GM23338 (cell line): ENCODE measurements at regions not wholly inside any gene's neighbourhood (a gene's known extent, or its start where the extent isn't known, plus 50 kb on each side); places are given as distances from the start of the nearest gene placed in this dataset.

Experiments
- ATAC-seq: fragments of 200-7000 bp; cut with Tn5 transposase; 3 replicates; pipeline ENCODE4 v1.9.1; 2020
- DNase-seq: peaks from one replicate; pipeline ENCODE4 v3.0.0-alpha.2; 2015; ENCODE audit warnings: low spot score
- H2AFZ ChIP-seq: fragments of 200-600 bp; sonication (generic); 2 replicates; pipeline ENCODE4 v1.8.0; 2016; ENCODE audit warnings: antibody characterized with exemption, mild to moderate bottlenecking, moderate library complexity
- H3F3A ChIP-seq: fragments of 200-600 bp; sonication (generic); replicated peaks from 2 replicates; pipeline ENCODE4 v1.8.0; 2017; ENCODE audit warnings: antibody characterized with exemption, mixed run types, low read depth
- H3K27ac ChIP-seq: fragments of 200-600 bp; sonication (generic); 2 replicates; pipeline ENCODE4 v1.6.1; 2016; ENCODE audit warnings: low read depth
- H3K27me3 ChIP-seq: fragments of 200-600 bp; sonication (generic); 2 replicates; pipeline ENCODE4 v1.8.0; 2016; ENCODE audit warnings: mild to moderate bottlenecking, mixed run types, moderate library complexity; ENCODE audit not compliant: insufficient read depth
- H3K36me3 ChIP-seq: fragments of 200-600 bp; sonication (generic); 2 replicates; pipeline ENCODE4 v1.8.0; 2016; ENCODE audit warnings: mild to moderate bottlenecking; ENCODE audit not compliant: insufficient read depth
- H3K4me1 ChIP-seq: fragments of 200-600 bp; sonication (generic); 2 replicates; pipeline ENCODE4 v1.8.0; 2016; ENCODE audit warnings: mild to moderate bottlenecking, moderate library complexity; ENCODE audit not compliant: insufficient read depth
- H3K4me2 ChIP-seq: fragments of 200-600 bp; sonication (generic); 2 replicates; pipeline ENCODE4 v1.7.1; 2017; ENCODE audit warnings: mixed run types
- H3K4me3 ChIP-seq: fragments of 200-600 bp; sonication (generic); 2 replicates; pipeline ENCODE4 v1.6.1; 2016; ENCODE audit warnings: mixed run types
- H3K79me2 ChIP-seq: fragments of 200-600 bp; sonication (generic); replicated peaks from 2 replicates; pipeline ENCODE4 v1.8.0; 2017; ENCODE audit warnings: mild to moderate bottlenecking; ENCODE audit not compliant: insufficient read depth
- H3K9me2 ChIP-seq: fragments of 200-600 bp; sonication (generic); 2 replicates; pipeline ENCODE4 v1.8.0; 2017; ENCODE audit not compliant: insufficient read depth
- H4K20me1 ChIP-seq: fragments of 200-600 bp; sonication (generic); replicated peaks from 2 replicates; pipeline ENCODE4 v1.8.0; 2017; ENCODE audit warnings: mild to moderate bottlenecking; ENCODE audit not compliant: insufficient read depth
- H3K27ac Mint-ChIP-seq: 2 replicates; pipeline ENCODE4 v1.8.0; 2020; ENCODE audit warnings: inconsistent platforms, mild to moderate bottlenecking, moderate library complexity, mixed read lengths
- H3K27me3 Mint-ChIP-seq: 3 replicates; pipeline ENCODE4 v1.8.0; 2022; ENCODE audit warnings: low read depth, mild to moderate bottlenecking, moderate library complexity, mixed read lengths, inconsistent platforms; ENCODE audit not compliant: insufficient read depth, poor library complexity
- H3K36me3 Mint-ChIP-seq: 3 replicates; pipeline ENCODE4 v1.8.0; 2021; ENCODE audit warnings: low read depth, mild to moderate bottlenecking, inconsistent platforms, moderate library complexity, mixed read lengths
- H3K4me1 Mint-ChIP-seq: 3 replicates; pipeline ENCODE4 v1.8.0; 2020; ENCODE audit warnings: mild to moderate bottlenecking, inconsistent platforms, mixed read lengths
- H3K4me3 Mint-ChIP-seq: 3 replicates; pipeline ENCODE4 v1.8.0; 2021; ENCODE audit warnings: moderate library complexity, mild to moderate bottlenecking, inconsistent platforms, mixed read lengths
- H3K9me3 Mint-ChIP-seq: 3 replicates; pipeline ENCODE4 v1.8.0; 2020; ENCODE audit warnings: moderate library complexity, mild to moderate bottlenecking, inconsistent platforms, mixed read lengths
- CREB1 ChIP-seq: fragments of 250-450 bp; sonication (Bioruptor Pico); IDR thresholded peaks from 2 replicates; pipeline ENCODE4 v1.5.0; 2020; ENCODE audit warnings: low read depth, mild to moderate bottlenecking, moderate library complexity
- CTCF ChIP-seq, 2 experiments: fragments of 200-600 bp in 1 of 2; sonication (generic) in 1 of 2; conservative IDR thresholded peaks; 2 replicates each; pipeline versions ENCODE4 v1.5.1 to v1.6.1; 2016 to 2017; ENCODE audit warnings: antibody characterized with exemption in 2 of 2, low read depth in 2 of 2, mild to moderate bottlenecking in 2 of 2, moderate library complexity in 1 of 2
- ETS1 ChIP-seq: IDR thresholded peaks from 2 replicates; pipeline ENCODE4 v1.6.1; 2016; ENCODE audit warnings: antibody characterized with exemption
- EZH2 ChIP-seq: fragments of 200-600 bp; sonication (generic); IDR thresholded peaks from one replicate; pipeline ENCODE4 v1.8.0; 2017; ENCODE audit warnings: antibody characterized with exemption, mild to moderate bottlenecking, low read depth; ENCODE audit not compliant: unreplicated experiment
- EZH2phosphoT487 ChIP-seq: fragments of 200-600 bp; sonication (generic); IDR thresholded peaks from one replicate; pipeline ENCODE4 v1.8.1; 2018; ENCODE audit warnings: antibody characterized with exemption; ENCODE audit not compliant: unreplicated experiment
- JUNB ChIP-seq: IDR thresholded peaks from one replicate; pipeline ENCODE4 v1.6.1; 2016; ENCODE audit warnings: antibody characterized with exemption; ENCODE audit not compliant: unreplicated experiment
- NANOG ChIP-seq: IDR thresholded peaks from 2 replicates; pipeline ENCODE4 v1.6.1; 2016; ENCODE audit warnings: antibody characterized with exemption, borderline replicate concordance
- POLR2AphosphoS5 ChIP-seq: IDR thresholded peaks from 2 replicates; pipeline ENCODE4 v1.6.1; 2016; ENCODE audit warnings: antibody characterized with exemption, low read depth
- REST ChIP-seq: IDR thresholded peaks from one replicate; pipeline ENCODE4 v1.6.1; 2018; ENCODE audit warnings: antibody characterized with exemption; ENCODE audit not compliant: unreplicated experiment
- STAT1 ChIP-seq: IDR thresholded peaks from one replicate; pipeline ENCODE4 v1.6.1; 2016; ENCODE audit warnings: antibody characterized with exemption; ENCODE audit not compliant: unreplicated experiment
- ZNF114 ChIP-seq: fragments of 250-450 bp; sonication (Bioruptor Pico); IDR thresholded peaks from 2 replicates; pipeline ENCODE4 v1.5.0; 2020; ENCODE audit warnings: mild to moderate bottlenecking, moderate library complexity
- ZNF331 ChIP-seq: fragments of 250-450 bp; sonication (Bioruptor Pico); IDR thresholded peaks from 2 replicates; pipeline ENCODE4 v1.5.0; 2020; ENCODE audit warnings: low read depth, mild to moderate bottlenecking, moderate library complexity
- ZNF462 ChIP-seq: fragments of 250-450 bp; sonication (Bioruptor Pico); IDR thresholded peaks from 2 replicates; pipeline ENCODE4 v1.5.0; 2020; ENCODE audit warnings: mild to moderate bottlenecking, moderate library complexity

- DNase-seq: no peak
- Mint-ChIP-seq H3K9me3 (no peaks in the 10 kb centered on the region), H3K36me3 (no peaks in the 10 kb centered on the region), H3K27me3 (peaks cover 8% of the 10 kb centered on the region), H3K4me3 (no peak overlapping the region), H3K27ac (no peak overlapping the region), H3K4me1 (peaks cover 18% of the 10 kb centered on the region)
- H3K79me2 ChIP-seq: no peaks in the 10 kb centered on the region
- H3K27ac ChIP-seq: no peak overlapping the region
- H4K20me1 ChIP-seq: no peaks in the 10 kb centered on the region
- no peaks in the 10 kb centered on the region for H3K27me3 ChIP-seq
- 0 out of 2 replicates have a peak, but pooled peaks cover 4% of the 10 kb centered on the region for H3K9me2 ChIP-seq
- H3K4me3 ChIP-seq: no peak overlapping the region
- no peak overlapping the region for H3K4me2 ChIP-seq
- H3F3A ChIP-seq: no peaks in the 10 kb centered on the region
- TF ChIP-seq NANOG (no peak), ZNF114 (no peak), CREB1 (CRISPR knock-in tag) (no peak), ZNF462 (CRISPR knock-in tag) (no peak), JUNB (no peak), EZH2 (no peak), ETS1 (no peak), POLR2AphosphoS5 (no peak), ZNF331 (CRISPR knock-in tag) (no peak), STAT1 (no peak), CTCF (conservative IDR thresholded peaks at IDR 0.05; ENCODE audit: low read depth in 2 of 2) (no peak), REST (no peak), EZH2phosphoT487 (no peak)
- ATAC-seq: no peak
- no peak overlapping the region for H2AFZ ChIP-seq
- H3K4me1 ChIP-seq: peaks cover 3% of the 10 kb centered on the region; the same call in 1 of the 2 replicates
- H3K36me3 ChIP-seq: no peaks in the 10 kb centered on the region
Measured at GRCh38 chr10:128675405-128675804, 549.2 kb upstream of the MKI67 start.
